IPS-NIHi7 (cell line): ENCODE measurements at regions not wholly inside any gene's neighbourhood (a gene's known extent, or its start where the extent isn't known, plus 50 kb on each side); places are given as distances from the start of the nearest gene placed in this dataset.
"Not testable (repeated sequence)": the region's sequence is repeated elsewhere in the genome, so short reads cannot be mapped to it uniquely, and the experiment has no call there.

Experiments used
- DNase-seq: peaks from one replicate; pipeline ENCODE4 v3.0.0; 2012; ENCODE audit warnings: mixed read lengths; ENCODE audit errors: extremely low spot score

GRCh38 chr11:71182791-71183677, 69.3 kb downstream of the SHANK2 start:
- DNase-seq, result no peak

- DNase-seq, result no peak
These were observed 70.8 kb downstream of the SHANK2 start for GRCh38 chr11:71181566-71181965.

- DNase-seq, result no peak
These were observed 71.5 kb downstream of the SHANK2 start for GRCh38 chr11:71180694-71181470.

GRCh38 chr11:71179877-71180605, 72.3 kb downstream of the SHANK2 start:
- no peak for DNase-seq

- DNase-seq, result no peak
These were observed 74.3 kb downstream of the SHANK2 start for GRCh38 chr11:71178076-71178475.

- no peak for DNase-seq
These were observed 75.6 kb downstream of the SHANK2 start for GRCh38 chr11:71176812-71177211.

GRCh38 chr11:71173709-71174108, 78.7 kb downstream of the SHANK2 start:
- DNase-seq, result no peak

GRCh38 chr11:71172680-71173079, 79.7 kb downstream of the SHANK2 start:
- DNase-seq, result no peak

GRCh38 chr11:71171576-71171975, 80.8 kb downstream of the SHANK2 start:
- DNase-seq, result no peak

GRCh38 chr11:71170624-71171423, 81.6 kb downstream of the SHANK2 start:
- DNase-seq, result no peak

GRCh38 chr11:71169313-71169712, 83.1 kb downstream of the SHANK2 start:
- DNase-seq, result no peak

GRCh38 chr11:71167814-71168213, 84.6 kb downstream of the SHANK2 start:
- DNase-seq, result not testable (repeated sequence)

- no peak for DNase-seq
These were observed 86.6 kb downstream of the SHANK2 start for GRCh38 chr11:71165771-71166170.

- no peak for DNase-seq
These were observed 87.8 kb downstream of the SHANK2 start for GRCh38 chr11:71164621-71165020.

GRCh38 chr11:71164186-71164585, 88.2 kb downstream of the SHANK2 start:
- no peak for DNase-seq

GRCh38 chr11:71163371-71163770, 89.0 kb downstream of the SHANK2 start:
- no peak for DNase-seq

- DNase-seq, result no peak
These were observed 93.4 kb downstream of the SHANK2 start for GRCh38 chr11:71158936-71159335.

- DNase-seq, result not testable (repeated sequence)
These were observed 94.7 kb downstream of the SHANK2 start for GRCh38 chr11:71157676-71158075.

GRCh38 chr11:71156301-71156700, 96.1 kb downstream of the SHANK2 start:
- DNase-seq, result no peak

GRCh38 chr11:71155846-71156245, 96.5 kb downstream of the SHANK2 start:
- no peak for DNase-seq

GRCh38 chr11:71154261-71154805, 98.0 kb downstream of the SHANK2 start:
- no peak for DNase-seq
